Middle frontal gyrus (tissue), 1 donor: ENCODE measurements at regions not wholly inside any gene's neighbourhood (a gene's known extent, or its start where the extent isn't known, plus 50 kb on each side); places are given as distances from the start of the nearest gene placed in this dataset.

Experiments used
- DNase-seq: peaks from one replicate; pipeline ENCODE4 v3.0.0-alpha.2; 2015; ENCODE audit warnings: low spot score; ENCODE audit errors: extremely low spot score

GRCh38 chrX:39866229-39866628 is 231.5 kb downstream of the BCOR start:
- DNase-seq = no peak

- DNase-seq = no peak
Observed at GRCh38 chrX:39869846-39870601, 227.7 kb downstream of the BCOR start.

GRCh38 chrX:39871648-39872047 is 226.1 kb downstream of the BCOR start:
- DNase-seq = no peak

- DNase-seq = no peak
Observed at GRCh38 chrX:39873117-39873516, 224.6 kb downstream of the BCOR start.

- DNase-seq = no peak
Observed at GRCh38 chrX:39874202-39874816, 223.4 kb downstream of the BCOR start.

- DNase-seq = no peak
Observed at GRCh38 chrX:39875834-39876628, 221.7 kb downstream of the BCOR start.

GRCh38 chrX:39877905-39878304 is 219.9 kb downstream of the BCOR start:
- DNase-seq = no peak

GRCh38 chrX:39883666-39884065 is 214.1 kb downstream of the BCOR start:
- DNase-seq = no peak

- DNase-seq = no peak
Observed at GRCh38 chrX:39886282-39886681, 211.5 kb downstream of the BCOR start.

GRCh38 chrX:39888730-39889129 is 209.0 kb downstream of the BCOR start:
- DNase-seq = no peak

- no peak for DNase-seq
Observed at GRCh38 chrX:39889704-39890103, 208.1 kb downstream of the BCOR start.

GRCh38 chrX:39890807-39891206 is 207.0 kb downstream of the BCOR start:
- no peak for DNase-seq

- DNase-seq = no peak
Observed at GRCh38 chrX:39891781-39892180, 206.0 kb downstream of the BCOR start.

GRCh38 chrX:39893417-39894338 is 204.1 kb downstream of the BCOR start:
- DNase-seq = no peak

GRCh38 chrX:39894683-39895082 is 203.1 kb downstream of the BCOR start:
- DNase-seq = no peak

- no peak for DNase-seq
Observed at GRCh38 chrX:39895218-39896110, 202.3 kb downstream of the BCOR start.

GRCh38 chrX:39896951-39897740 is 200.6 kb downstream of the BCOR start:
- no peak for DNase-seq

- DNase-seq = no peak
Observed at GRCh38 chrX:39897741-39898097, 200.0 kb downstream of the BCOR start.

GRCh38 chrX:39898147-39898546 is 199.6 kb downstream of the BCOR start:
- no peak for DNase-seq
